GM19438 (cell line): ENCODE measurements at regions not wholly inside any gene's neighbourhood (a gene's known extent, or its start where the extent isn't known, plus 50 kb on each side); places are given as distances from the start of the nearest gene placed in this dataset.

Experiments
- ATAC-seq: cut with Tn5 transposase; IDR thresholded peaks from one replicate; pipeline ENCODE4 v1.9.1; 2021; ENCODE audit warnings: low read depth; ENCODE audit not compliant: unreplicated experiment

DNA sequence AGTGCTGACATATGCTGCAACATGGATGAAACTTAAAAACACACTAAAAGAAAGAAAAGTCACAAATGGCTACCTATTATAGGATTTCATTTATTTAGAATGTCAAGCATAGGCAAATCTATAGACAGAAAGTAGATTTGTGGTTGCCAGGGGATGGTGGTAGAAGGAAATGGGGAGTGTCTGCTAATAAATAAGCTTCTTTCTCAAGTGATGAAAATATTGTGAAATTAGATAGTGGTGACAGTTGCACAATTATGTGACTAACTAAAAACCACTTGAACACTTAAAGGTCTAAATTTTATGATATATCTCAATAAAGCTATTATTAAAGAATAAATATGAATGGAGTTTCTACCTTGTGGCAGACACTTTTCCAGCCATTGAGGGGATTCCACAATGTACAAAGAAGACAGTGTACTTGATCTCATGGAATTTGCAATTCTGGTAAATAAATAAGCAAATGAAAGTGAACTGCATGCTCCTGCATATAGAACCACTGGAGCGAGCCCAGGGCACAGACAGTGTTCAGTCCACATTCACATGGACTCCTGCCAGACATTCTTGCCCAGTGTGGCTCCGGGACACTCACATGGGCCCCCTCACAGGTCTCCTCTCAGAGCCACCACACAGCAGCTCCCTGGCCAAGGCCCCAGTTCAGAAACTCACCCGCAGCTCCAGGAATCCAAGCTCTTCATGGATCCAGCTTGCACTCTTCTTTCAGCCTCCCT is 107.1 kb upstream of the ARID2 start:
- no peak for ATAC-seq

DNA sequence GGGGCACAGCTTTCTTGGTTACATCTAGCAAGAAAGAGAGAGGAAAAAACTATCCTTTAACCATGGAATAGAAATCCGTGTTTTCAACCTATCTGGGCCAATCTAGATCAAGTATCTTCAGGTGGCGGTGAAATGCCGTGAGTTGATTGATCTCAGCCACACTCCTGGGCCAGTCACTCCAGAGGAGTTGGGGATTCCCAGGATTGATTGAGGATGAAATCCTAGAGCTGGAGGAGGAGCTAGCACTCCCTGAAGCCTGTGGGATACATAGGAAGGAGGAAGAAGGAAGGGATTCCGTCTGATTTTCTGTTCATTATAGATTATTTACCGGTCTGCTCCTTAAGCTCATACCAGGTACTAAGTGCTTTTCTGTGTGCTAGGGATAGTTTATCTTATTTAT is 106.3 kb upstream of the ARID2 start:
- ATAC-seq = no peak

DNA sequence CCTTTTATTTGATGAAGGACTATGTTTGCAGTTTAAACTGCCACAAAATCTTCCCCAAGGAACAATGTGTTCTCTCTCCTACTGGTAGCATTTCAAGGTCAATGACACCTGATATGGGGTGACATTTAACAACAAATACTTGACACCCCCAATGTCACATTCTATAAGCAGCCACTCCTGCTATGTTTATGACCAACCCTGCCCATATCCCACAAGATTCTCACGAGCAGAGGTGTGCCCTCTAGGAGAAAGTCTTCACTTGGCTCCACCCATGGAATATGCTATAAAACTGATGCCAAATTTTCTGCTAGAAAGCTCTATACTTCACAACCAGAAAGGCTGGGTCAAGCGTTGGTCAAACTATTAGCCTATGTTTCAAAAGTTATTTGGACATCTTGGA is 105.6 kb upstream of the ARID2 start:
- ATAC-seq = no peak

DNA sequence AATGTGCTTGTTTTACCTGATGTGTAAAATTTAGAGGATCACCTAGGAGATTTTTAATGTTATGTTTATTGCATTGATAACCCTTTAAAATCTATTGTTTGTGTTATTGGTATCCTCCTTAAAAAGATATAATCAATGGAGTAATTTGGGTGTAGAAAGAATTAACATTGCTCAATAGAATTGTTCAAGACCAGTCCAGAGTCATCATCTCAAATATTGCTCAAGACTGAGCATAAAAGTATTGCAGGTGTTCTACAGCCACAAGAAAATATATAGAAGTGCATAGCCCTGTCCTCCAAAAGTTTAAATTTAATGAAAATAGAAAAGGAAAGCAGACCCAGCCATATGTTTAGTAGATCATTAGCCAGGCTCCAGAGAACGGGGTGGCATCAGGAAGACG is 102.5 kb upstream of the ARID2 start:
- no peak for ATAC-seq

DNA sequence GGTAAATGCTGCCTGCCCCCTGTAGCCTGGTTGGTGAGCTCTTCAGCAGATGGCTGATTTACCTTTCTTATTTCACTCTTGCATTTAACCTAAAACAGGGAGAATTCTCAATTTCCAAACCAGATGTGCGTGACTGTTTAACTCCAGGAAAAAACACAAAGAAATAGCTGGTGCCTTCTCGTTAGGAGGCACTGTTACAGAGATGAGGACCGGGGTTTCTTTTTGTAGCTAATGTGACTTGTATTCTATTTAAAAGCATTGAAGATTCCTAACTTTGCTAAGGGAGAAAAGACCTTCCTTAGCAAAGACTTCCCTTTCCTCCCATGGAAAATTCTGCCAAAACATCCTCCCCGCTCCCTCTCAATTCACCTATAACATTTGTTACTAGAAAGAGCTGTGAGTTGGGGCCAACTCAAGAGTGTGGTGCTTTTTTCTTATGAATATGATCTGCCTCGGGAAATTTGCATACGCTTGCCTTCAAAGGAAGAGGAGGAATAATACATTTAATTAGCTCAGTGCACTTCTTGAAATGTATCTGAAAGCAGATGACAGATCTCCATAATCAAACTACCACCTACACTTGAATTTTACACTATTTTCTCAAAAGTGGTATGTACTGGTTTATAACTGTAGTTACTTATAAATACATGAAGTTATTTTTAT is 102.0 kb upstream of the ARID2 start:
- ATAC-seq = no peak

DNA sequence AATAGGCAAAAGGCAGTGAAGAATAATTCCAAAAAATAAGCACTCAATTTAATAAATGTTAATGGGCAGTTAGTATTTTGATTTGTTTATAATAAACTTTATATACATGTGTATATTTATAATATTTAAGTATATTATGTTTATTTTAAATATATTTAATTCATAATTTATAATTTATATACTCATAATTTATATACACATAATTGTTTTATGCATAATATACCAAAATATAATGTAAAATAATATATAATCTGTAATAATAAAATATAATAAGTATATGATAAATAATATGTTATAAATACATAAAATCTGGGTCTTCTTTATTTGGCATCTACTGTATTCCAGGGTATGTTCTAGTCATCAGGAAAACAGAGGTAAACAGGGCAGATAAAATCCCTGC is 100.2 kb upstream of the ARID2 start:
- no peak for ATAC-seq

DNA sequence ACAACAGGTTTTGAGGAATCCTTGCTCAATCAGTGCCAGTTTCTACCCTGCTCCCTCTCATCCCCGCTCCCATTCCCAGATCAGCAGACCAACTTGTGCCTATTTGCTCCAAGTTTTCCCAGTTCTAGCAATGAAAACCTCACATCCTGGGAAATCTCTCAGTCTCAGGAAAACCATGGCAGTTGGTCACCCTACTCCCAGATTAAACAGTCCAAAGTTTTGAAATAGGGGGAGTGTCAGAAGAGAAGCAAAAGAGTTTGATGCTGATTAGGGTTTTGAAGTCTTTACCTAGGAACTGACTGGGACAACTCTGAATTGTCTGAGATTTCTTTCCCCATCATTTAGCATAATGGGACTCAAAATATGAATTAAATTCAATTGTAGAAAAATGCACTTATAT is 95.8 kb upstream of the ARID2 start:
- ATAC-seq = no peak

DNA sequence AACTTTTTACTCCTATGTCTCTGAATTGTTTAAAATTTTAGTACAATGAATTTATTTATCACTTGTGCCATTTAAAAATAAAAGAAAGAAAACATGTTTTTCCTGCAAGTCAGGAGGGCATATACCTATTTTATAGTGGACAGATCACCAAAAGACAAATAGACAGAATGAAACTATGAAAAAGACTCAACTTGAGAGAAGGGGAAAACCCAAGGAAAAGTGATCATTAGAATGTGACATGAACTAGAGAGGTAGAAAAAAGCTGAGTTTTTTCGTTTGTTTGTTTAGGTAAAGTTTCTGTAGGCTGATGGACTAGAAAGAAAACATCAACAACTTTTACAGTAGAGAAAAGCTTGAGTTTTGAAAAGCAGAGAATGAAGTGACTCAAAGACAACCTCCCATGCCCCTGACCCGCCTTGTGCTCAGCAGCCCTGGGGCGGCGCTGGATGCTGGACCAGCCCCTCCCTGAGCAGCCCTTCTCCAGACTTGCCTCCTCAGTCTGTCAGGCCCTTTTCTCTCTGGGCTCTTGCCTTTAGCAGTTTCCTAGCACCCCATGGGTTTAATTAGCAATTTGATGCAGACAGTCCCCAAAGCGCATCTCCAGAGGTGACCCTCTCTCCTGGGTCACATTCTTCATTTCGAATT is 95.1 kb upstream of the ARID2 start:
- no peak for ATAC-seq

GRCh38 chr12:45637242-45637641 is 92.3 kb upstream of the ARID2 start:
- ATAC-seq = no peak

DNA sequence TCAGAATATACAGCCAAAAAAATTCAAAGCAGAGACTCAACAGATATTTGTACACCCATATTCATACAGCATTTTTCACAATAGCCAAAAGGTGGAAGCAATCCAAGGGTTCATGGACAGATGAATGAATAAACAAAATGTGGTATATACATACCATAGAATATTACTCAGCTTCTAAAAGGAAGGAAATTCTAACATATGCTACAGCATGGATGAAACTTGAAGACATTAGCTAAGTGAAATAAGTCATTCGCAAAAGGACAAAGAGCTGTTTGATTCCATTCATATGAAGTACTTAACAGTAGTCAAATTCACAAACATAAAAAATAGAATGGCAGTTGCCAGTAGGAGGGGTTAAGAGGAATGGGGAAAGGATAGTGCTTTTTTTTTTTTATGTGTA is 91.8 kb upstream of the ARID2 start:
- no peak for ATAC-seq

DNA sequence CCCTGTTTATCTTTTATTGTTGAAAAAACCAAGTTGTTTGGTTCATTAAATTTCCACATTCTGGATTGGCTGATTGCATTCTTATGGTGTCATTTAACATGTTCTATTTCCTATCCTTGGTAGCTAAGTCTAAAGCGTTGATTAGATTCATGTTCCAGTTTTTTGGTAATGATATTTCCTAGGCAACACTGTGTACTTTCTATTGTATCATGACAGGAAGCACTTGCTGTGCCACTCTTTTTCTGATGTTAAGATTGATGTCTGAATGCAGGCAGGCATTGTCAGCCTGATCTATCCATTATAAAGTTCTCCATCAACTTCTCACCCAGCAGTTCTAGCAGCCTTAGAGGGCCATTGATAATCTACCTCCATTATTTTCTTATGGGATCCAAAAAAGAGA is 91.1 kb upstream of the ARID2 start:
- ATAC-seq = no peak

GRCh38 chr12:45644541-45644940 is 85.0 kb upstream of the ARID2 start:
- ATAC-seq = no peak

- ATAC-seq = no peak
These were observed 82.5 kb upstream of the ARID2 start for GRCh38 chr12:45646851-45647581.

DNA sequence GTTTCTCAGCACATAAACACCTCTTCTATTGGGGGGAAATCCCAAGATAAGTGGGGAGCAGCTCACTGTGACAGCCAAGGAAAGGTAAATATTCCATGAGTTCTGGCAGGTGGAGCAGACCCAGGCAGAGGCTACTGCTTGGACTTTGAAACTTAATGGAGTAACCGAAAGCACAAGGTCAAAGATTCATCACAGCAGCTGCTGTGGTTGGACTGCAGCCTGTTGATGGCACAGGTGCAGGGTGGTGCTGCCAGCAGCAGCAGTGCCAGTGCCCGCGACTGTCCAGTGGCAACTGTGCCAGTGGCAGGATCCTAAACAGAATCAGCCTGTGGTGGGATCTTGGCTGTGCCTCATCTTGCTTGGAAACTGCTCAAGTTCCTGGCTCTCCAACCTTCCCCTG is 81.4 kb upstream of the ARID2 start:
- no peak for ATAC-seq

- no peak for ATAC-seq
These were observed 78.5 kb upstream of the ARID2 start for GRCh38 chr12:45651029-45651428.

- no peak for ATAC-seq
These were observed 75.4 kb upstream of the ARID2 start for GRCh38 chr12:45654002-45654665.

- no peak for ATAC-seq
These were observed 74.3 kb upstream of the ARID2 start for GRCh38 chr12:45655186-45655585.

GRCh38 chr12:45655743-45656142 is 73.8 kb upstream of the ARID2 start:
- ATAC-seq = no peak

DNA sequence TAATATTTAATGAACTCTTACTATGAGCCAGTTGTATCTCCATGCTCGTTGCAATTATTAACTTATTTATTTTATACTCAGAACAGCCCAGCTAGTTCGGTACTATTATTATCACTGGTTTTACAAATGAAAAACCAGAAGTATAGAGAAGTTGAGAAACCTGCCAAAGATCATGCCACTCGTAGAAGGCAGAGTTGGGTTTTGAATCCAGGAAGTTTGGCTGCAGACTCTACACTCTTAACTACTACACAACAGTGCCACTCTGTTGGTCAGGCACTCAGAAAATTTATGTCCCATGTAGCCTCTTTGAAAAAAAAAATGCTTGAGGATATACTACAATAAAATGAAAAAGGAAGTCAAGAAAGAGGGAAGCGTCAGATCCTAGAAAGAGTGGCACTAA is 71.5 kb upstream of the ARID2 start:
- no peak for ATAC-seq

GRCh38 chr12:45660330-45660729 is 69.2 kb upstream of the ARID2 start:
- ATAC-seq = no peak

GRCh38 chr12:45663455-45663854 is 66.1 kb upstream of the ARID2 start:
- no peak for ATAC-seq
